Stimulated activated CD8-positive, alpha-beta memory T cell treated with anti-CD3 and anti-CD28 coated beads, Interleukin-4, amount 100 ng/mL, for 1 hour (primary cell): ENCODE measurements at regions not wholly inside any gene's neighbourhood (a gene's known extent, or its start where the extent isn't known, plus 50 kb on each side); places are given as distances from the start of the nearest gene placed in this dataset.
"Not testable (repeated sequence)": the region's sequence is repeated elsewhere in the genome, so short reads cannot be mapped to it uniquely, and the experiment has no call there.

Source experiments
- DNase-seq, 2 donors: peaks; one replicate each; pipeline ENCODE4 v3.0.0-alpha.2; 2020; ENCODE audit warnings: low read depth in 2 of 2, low spot score in 1 of 2

DNA sequence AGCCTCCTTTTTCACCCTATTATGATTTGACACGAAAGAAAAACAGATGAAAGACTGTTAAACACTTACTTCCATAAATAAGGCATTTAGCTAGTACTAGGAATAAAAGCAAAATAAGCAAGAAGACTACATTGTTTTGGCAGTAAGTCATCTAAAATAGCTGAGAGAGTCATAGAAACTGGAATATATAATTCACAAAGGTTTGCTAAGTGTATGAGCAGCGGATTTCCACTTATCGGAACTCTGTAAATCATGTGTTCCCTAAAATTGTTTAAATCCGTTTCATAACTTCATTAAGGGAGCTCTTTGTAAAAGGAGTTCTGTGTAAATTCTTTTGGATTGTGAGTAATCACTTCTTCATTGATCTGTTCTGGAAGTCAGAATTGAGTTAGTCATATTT, 202.5 kb upstream of the CBLB start:
- DNase-seq: no peak

DNA sequence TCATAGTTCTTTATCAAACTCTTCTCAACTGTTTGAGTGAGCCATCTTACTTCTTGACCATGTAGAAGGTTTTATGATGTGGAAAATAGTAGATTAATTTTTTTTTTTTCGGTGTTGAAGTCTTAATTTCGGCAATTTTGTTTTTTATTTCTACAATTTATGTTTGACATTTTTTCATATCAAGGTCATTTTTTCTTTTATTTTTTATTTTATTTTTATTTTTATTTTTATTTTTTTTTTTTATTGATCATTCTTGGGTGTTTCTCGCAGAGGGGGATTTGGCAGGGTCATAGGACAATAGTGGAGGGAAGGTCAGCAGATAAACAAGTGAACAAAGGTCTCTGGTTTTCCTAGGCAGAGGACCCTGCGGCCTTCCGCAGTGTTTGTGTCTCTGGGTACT, 203.8 kb upstream of the CBLB start:
- DNase-seq: not testable (repeated sequence)

DNA sequence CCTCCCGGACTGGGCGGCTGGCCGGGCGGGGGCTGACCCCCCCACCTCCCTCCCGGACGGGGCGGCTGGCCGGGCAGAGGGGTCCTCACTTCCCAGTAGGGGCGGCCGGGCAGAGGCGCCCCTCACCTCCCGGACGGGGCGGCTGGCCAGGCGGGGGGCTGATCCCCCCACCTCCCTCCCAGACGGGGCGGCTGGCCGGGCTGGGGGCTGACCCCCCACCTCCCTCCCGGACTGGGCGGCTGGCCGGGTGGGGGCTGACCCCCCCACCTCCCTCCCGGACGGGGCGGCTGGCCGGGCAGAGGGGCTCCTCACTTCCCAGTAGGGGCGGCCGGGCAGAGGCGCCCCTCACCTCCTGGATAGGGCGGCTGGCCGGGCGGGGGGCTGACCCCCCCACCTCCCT, 205.0 kb upstream of the CBLB start:
- DNase-seq: not testable (repeated sequence)

DNA sequence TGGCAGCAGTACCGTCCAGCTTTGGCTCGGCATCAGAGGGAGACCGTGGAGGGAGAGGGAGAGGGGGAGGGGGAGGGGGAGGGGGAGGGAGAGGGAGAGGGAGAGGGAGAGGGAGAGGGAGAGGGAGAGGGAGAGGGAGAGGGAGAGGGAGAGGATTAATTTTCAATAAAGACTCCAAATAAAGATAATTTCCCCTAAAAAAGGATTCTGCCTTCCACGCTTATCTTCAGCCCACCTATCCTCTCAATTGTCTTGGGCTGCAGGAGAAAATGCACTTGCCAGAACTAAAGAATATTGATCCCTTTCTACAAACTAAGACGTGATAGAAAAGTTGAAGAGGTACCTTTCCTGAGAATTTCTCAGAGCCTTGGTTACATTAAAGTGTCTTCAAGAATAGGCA, 206.9 kb upstream of the CBLB start:
- not testable (repeated sequence) for DNase-seq

GRCh38 chr3:106078635-106079034, 209.8 kb upstream of the CBLB start:
- DNase-seq: no peak

DNA sequence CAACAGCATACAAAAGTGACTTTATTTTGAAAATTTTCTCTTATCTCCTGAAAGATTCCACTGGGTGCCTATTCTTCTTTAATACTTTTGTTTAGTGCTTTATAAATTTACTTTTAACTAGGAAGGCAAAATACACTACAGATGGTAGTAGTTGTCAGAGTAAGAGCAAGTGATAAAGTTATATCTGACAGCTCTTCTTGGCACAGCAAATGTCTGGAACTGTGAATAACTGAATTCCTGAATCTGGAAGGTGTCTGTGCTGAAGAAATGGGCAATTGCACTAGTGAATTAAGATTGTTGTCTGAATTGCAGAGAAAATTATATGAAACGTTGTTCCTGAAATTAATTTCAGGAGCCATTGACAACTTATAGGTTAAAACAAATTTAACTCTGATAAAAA, 213.8 kb upstream of the CBLB start:
- no peak for DNase-seq

DNA sequence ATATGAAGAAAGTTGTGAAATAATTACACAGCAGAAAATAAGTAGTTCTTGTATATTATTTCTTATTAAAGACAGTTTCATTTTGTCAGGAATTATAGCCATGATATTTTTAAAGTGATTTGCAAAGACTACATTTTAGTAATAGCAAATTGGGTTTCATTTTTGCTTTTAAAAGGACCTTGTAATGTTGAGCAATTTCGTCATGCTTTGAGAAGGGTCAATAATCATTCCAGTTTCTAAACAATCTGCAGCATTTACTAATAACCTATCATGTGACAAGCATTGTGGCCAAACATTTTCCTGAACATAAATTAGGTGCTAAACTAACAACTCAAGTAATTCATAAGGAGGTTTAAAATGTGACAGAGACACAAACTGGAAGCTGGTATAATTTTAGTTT, 214.4 kb upstream of the CBLB start:
- no peak for DNase-seq

DNA sequence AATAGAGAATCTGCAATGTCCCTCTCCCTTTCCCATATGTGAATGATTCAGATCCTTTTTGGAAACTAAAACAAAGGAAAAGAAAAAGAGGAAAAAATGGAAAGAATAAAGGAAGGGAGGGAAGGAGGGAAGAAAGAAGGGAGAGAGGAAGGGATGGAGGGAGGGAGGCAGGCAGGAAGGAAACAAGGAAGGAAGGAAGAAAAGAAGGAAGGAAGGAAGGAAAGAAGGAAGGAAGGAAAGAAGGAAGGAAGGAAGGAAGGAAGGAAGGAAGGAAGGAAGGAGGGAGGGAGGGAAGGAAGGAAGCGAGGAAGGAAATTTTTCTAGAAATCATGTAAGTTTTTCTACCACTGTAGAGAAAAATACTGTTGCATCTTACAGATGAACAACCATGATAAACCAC, 215.0 kb upstream of the CBLB start:
- DNase-seq: no peak

GRCh38 chr3:106086038-106086437, 217.2 kb upstream of the CBLB start:
- DNase-seq: no peak

- DNase-seq: no peak
Observed at GRCh38 chr3:106086636-106087035, 217.8 kb upstream of the CBLB start.

GRCh38 chr3:106088304-106088703, 219.5 kb upstream of the CBLB start:
- DNase-seq: no peak

- DNase-seq: no peak
Observed at GRCh38 chr3:106088899-106089298, 220.1 kb upstream of the CBLB start.

- no peak for DNase-seq
Observed at GRCh38 chr3:106089806-106090205, 221.0 kb upstream of the CBLB start.

DNA sequence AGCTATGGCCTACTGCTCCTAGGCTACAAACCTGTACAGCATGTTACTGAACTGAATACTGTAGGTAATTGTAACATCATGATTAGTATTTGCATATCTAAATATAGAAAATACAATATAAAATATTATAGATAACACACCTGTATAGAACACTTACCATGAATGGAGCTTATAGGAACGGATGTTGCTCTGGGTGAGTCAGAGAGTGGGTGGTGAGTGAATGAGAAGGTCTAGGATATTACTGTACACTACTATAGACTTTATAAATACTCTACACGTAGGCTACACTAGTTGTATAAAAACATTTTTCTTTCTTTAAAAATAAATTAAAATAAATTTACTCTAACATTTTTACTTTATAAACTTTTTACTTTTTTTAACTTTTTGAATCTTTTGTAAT, 224.0 kb upstream of the CBLB start:
- DNase-seq: no peak

DNA sequence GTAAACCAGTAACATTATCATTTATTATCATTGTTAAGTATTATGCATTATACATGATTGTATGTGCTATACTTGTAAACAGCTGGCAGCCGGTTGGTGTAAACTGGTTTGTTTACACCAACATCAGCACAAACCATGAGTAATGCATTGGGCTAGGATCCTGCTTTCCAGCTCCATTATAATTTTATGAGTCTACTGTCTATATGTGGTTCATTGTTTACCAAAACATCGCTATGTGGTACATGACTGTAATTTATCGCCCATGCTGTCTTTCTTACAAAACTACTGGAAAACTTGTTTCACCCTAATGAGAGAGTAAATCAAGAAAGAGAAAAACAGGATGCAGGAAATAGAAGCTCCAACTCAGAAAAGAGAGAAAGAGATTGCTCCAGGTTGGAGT, 224.8 kb upstream of the CBLB start:
- DNase-seq: no peak

GRCh38 chr3:106097817-106098435, 229.1 kb upstream of the CBLB start:
- DNase-seq: no peak

GRCh38 chr3:106103383-106103782, 234.6 kb upstream of the CBLB start:
- no peak for DNase-seq

- no peak for DNase-seq
Observed at GRCh38 chr3:106104078-106104477, 235.3 kb upstream of the CBLB start.

GRCh38 chr3:106108925-106109324, 240.1 kb upstream of the CBLB start:
- DNase-seq: no peak

- DNase-seq: not testable (repeated sequence)
Observed at GRCh38 chr3:106112561-106112960, 243.7 kb upstream of the CBLB start.

GRCh38 chr3:106113747-106114146, 244.9 kb upstream of the CBLB start:
- no peak for DNase-seq

GRCh38 chr3:106114220-106114619, 245.4 kb upstream of the CBLB start:
- no peak for DNase-seq

DNA sequence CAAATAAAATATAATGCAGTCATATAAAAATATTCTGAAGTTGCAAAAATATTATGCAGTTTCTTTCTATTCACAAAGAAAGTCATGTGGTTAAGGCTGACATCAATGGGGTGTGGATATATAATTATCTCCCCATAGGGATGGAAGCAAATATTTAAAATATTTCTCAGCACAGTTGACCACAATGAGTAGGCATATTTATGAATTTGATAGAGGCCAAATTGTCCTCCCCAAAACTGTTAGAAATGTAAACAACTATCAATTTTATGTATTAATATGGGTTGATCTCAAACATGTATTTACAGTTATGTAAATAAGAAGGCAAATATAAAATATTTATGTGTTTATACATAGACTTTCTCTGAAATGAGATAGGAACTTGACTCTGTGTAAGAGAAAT, 246.0 kb upstream of the CBLB start:
- DNase-seq: no peak

- DNase-seq: no peak
Observed at GRCh38 chr3:106115557-106115956, 246.7 kb upstream of the CBLB start.
